NCI-H1092 treated with DMSO at 0.1 percent for 48 hours (cell line): ENCODE measurements at regions not wholly inside any gene's neighbourhood (a gene's known extent, or its start where the extent isn't known, plus 50 kb on each side); places are given as distances from the start of the nearest gene placed in this dataset.
"Not testable (repeated sequence)": the region's sequence is repeated elsewhere in the genome, so short reads cannot be mapped to it uniquely, and the experiment has no call there.

ENCODE experiments used
- DNase-seq: peaks from one replicate; lab custom pipeline; 2025; lab: John Stamatoyannopoulos, UW

DNA sequence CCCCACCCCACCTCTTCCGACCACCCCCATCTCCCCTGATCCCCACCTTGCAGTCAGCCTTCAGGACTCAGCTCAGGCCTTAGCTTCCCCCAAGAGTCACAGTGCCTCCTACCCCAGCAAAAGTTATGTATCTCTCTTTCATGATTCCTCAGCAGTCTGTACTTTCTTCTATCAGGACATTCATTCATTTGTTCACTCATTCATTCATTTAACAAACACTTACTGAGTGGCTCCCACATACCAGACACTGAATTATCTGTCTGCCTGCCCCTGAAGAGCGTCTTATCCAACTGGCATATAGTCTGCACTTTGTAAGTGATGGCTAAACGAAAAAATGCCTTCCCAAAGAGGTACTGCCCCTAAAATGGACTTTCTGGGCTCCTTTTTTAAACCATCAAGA, 114.4 kb upstream of the SLC35F3 start:
- DNase-seq, result no peak

DNA sequence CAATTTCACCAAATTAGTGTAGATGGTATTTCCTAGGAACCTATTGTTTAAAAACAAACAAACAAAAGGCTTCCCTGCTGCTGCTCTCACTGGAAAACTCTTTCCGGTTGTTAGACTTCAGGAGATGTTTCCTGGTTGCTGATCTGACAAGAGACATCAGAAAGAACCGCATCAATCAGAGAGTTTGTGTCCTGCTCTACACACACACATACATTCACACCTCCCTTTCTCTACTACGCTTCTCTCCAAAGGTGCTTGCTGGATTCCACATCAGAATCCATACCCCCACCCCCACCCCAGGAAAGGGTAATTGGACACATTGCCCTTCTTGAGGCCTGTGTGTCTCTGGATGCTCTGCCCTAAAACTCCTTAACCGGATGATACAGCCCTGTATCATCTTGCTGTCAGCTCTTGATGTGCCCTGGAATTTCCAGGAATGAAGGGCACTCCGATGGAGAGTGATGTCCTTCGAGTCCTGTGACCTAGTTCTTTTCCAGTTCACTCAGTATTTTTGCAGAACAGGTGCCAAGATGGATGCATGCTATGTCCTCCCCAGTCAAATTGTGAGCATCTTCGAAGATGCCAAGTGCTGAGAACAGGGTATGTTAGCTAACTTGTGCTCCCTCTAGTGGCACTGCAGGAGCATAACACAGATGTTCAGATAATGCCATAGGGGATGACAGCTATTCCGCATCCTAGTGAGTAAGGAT, 113.7 kb upstream of the SLC35F3 start:
- DNase-seq, result peak; percentile 84

DNA sequence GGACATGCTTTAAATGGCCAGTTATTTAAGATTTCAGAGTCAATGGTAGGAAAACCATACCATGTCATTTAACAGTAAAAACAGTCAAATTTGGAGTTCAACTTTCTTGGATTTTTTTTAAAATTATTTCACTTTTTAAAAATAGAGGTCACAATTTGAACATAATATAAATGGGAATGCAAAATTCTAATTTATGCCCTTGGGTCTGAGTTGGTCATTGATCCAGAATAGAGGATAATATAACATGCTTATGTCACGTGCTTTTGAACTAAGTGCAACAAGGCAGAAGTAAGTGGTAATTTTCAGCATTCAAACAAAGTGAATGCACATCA, 113.1 kb upstream of the SLC35F3 start:
- no peak for DNase-seq

DNA sequence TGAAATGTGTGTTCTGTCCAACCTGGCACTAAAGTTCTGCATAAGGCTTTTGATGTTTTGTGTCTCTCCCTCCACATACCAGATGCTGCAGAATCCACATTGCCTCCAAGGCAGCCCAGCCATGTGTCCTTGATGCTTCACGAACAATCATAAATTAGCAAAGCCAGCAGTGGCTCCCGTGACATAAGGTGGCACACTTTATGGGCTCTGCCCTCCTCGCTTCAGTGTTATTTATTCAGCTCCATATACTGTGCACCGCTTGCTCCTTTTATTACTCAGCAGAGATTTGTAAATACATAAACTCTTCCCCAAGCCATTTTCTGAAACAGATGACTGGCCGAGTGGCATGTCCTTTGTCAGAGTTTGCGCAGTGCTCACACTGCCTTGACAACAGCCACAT, 112.8 kb upstream of the SLC35F3 start:
- DNase-seq, result no peak

DNA sequence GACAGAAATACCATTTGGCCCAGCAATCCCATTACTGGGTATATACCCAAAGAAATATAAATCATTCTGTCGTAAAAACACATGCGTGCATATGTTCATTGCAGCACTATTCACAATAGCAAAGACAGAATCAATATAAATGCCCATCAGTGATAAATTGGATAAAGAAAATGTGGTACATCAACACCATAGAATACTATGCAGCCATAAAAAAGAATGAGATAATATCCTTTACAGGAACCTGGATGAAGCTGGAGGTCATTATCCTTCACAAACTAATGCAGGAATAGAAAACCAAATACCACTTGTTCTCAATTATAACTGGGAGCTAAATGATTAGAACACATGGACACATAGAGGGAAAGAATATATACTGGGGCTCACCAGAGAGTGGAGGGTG, 109.6 kb upstream of the SLC35F3 start:
- DNase-seq, result no peak

DNA sequence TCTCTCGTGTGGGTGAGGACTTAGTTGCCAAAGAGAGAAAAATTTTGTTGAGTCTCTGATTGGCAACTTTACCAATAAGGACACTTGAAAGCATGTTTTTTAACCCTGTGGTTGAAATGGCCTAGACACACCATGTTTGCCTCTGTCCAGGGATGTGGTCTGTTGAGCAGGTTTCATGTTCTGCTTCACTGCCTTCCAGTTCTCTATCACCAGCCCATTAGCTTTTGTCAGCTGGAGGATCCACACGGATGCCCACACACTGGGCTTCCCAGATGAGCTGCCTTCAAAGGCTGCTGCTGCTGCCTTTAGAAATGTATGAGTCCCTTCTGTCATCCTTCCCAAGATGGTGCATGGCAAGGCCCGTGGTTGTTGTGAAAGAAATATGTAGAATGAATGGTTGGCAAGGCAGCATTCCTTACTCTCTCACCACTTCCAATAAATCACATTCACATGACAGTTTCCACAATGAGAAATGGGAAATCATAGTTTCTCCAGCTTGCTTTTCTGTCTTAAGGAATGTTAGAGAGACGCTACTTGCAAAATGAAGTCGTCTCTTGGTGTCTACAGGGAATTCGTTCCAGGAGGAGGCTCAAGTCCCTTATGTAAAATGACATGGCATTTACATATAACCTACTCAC, 108.2 kb upstream of the SLC35F3 start:
- DNase-seq, result no peak

DNA sequence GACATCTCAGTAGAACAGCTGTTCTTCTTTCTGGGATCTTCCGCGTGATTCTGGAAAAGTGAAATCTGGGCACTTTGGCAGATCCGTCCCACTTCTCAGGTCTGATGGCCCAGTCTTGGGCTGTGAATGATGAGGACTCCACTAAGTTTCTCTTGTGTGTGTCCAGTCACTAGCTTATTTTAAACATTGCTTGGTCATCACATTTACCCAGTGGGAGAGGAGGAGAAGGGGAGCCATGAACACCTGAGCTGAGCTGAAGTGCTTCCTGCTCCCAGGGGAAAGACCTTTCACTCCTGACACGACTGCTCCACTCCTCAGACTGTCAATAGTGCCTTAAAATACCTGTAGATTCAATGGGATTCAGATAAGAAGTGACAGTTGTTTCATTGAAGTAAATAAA, 101.9 kb upstream of the SLC35F3 start:
- DNase-seq, result no peak

DNA sequence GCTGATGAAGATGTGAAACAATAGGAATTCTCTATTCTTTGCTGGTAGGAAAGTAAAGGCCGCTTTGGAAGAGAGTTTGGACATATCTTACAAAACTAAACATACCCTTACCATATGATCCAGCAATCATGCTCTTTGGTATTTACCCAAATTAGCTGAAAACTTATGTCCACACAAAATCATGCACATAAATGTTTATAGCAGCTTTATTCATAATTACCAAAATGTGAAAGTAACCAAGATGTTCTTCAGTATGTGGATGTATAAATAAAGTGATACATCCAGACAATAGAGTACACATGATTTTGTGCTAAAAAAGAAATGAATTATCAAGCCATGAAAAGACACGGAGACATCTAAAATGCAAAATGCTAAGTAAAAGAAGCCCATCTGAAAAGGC, 98.7 kb upstream of the SLC35F3 start:
- DNase-seq, result no peak

DNA sequence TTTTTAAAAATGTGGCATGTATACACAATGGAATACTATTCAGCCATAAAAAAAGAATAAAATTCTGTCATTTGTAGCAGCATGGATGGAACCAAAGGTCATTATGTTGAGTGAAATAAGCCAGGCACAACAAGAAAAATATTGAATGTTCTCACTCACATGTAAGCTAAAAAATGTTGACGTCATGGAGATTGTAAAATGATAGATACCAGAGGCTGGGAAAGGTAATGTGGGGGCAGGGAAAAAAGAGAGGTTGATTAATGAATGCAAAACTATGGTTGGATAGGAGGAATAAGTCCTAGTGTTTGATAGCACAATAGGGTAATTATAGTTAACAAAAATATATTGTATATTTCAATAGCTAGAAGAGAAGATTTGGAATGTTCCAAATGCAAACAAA, 89.1 kb upstream of the SLC35F3 start:
- no peak for DNase-seq

DNA sequence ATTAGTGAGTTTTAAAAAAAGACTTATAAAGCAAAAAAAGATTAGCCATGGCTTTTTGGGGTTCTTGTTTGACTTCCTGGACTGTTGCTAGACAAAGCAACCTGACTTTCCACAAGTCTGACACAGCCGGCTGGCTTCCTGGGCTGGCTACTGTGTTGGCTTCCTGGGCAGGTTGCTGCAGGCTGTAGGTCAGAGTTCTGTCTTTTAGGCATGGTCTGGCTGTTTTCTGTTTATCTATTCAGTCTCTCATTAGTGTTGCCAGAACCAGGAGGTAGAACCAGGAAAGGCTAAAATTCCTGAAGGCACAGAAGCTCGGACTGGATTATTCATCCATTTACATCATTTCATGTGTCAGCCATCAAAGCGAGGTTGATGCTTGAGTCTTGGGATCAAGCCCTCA, 88.6 kb upstream of the SLC35F3 start:
- no peak for DNase-seq

DNA sequence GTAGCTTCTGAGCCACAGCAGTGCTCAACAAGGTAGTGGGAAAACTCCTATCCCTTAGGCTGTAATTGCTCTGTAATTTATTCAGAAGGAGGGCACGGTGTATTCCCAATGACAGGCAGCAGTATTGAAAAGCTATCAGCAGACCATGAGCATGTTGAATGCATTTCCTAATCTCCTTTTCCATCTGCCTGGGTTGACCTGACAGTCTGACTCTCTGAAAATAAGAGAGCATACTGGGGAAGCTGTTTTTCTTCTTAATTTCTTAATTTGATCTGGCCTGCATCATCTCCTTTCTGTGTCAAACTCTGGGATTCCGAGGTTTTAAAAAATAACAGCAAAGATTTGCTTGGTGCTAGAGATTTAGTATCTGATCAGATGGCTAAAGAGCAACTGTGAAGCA, 88.1 kb upstream of the SLC35F3 start:
- DNase-seq, result no peak

DNA sequence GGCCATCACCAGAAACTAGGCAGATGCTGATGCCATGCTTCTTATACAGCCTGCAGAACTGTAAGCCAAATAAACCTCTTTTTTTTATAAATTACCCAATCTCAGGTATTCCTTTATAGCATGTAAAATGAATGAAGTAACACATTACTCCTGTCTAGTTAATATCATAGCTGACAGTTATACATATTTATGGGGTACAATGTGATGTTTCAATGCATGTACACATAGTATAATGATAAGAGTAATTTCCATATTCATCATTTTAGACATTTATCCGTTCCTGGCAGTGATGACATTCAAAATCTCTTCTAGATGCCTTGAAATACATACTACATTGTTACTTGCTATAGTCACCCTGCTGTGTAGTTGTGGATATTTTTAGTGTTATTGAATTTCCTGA, 85.4 kb upstream of the SLC35F3 start:
- DNase-seq, result no peak

DNA sequence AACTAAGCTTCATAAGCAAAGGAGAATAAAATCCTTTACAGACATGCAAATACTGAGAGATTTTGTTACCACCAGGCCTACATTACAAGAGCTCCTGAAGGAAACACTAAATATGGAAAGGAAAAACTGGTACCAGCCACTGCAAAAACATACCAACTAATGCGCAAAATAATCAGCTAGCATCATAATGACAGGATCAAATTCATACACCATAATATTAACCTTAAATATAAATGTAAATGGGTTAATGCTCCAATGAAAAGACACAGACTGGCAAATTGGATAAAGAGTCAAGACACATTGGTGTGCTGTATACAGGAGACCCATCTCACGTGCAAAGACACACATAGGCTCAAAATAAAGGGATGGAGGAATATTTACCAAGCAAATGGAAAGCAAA, 80.3 kb upstream of the SLC35F3 start:
- DNase-seq, result not testable (repeated sequence)

DNA sequence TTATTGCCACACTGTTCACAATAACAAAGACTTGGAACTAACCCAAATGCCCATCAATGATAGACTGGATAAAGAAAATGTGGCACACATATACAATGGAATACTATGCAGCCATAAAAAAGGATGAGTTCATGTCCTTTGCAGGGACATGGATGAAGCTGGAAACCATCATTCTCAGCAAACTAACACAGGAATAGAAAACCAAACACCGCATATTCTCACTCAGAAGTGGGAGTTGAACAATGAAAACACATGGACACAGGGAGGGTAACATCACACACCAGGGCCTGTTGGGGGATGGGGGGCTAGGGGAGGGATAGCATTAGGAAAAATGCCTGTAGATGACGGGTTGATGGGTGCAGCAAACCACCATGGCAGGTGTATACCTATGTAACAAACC, 76.5 kb upstream of the SLC35F3 start:
- DNase-seq, result not testable (repeated sequence)

DNA sequence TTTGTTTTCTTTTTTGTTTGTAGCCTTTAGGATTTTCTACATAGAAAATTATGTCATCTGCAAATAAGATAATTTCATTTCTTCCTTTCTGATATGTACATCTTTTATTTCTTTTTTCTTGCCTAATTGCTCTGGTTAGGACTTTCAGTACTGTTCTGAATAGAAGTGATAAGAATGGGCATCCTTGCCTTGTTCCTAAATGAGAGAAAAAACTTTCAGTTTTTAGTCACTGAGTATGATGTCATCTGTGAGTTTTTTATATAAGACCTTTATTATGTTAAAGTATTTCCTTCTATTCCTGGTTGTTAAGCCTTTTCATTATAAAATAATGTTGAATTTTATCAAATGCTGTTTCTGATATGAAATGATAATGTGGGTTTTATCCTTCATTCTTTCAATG, 76.0 kb upstream of the SLC35F3 start:
- no peak for DNase-seq

DNA sequence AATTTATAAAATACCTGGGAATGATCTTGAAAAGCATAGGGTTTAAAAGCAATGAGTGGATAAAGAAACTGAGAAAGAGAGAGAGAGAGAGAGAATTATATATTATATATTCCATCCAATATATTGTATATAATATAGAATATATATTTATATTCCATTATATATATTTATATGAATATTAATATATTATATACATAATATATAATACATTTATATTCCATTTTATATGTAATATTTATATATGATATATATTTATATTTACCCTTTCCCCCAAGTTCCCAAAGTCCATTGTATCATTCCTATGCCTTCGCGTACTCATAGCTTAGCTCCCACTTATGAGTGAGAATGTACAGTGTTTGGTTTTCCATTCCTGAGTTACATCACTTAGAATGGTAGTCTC, 69.9 kb upstream of the SLC35F3 start:
- no peak for DNase-seq

DNA sequence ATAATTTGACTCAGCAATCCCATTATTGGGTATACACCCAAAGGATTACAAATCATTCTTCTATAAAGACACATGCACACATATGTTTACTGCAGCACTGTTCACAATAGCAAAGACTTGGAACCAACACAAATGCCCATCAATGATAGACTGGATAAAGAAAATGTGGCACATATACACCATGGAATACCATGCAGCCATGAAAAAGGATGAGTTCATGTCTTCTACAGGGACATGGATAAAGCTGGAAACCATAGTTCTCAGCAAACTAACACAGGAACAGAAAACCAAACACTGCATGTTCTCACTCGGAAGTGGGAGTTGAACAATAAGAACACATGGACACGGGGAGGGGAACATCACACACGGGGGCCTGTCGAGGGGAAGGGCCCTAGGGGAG, 66.3 kb upstream of the SLC35F3 start:
- not testable (repeated sequence) for DNase-seq

DNA sequence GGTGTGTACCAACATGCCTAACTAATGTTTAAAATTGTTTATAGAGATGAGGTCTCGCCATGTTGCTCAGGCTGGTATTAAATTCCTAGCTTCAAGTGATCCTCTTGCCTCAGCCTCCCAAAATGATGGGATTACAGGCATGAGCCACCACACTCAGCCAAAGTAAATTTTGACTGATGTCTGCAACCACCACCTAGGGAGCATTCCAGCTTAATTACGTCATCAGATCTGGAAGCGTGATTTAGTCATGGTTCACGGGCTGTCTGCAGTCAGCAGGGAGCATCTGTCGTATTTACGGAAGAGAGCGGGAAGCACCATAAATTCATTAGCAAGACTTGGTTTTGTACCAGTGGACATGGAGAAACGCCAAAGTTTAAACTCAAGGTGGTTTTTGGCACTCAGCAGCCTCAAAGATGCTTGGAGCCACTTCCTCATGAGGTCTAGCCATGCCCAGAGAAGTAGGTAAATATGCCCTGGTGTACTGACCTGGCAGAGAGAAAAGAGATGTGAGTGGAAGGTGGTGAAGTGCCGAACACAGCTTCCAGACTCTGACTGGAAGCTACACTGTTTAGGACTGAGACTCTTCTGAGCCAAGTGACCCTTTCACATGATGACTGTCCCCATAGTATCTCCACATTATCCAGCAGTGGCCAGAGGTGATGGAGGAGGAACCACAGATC, 60.8 kb upstream of the SLC35F3 start:
- DNase-seq, result no peak

DNA sequence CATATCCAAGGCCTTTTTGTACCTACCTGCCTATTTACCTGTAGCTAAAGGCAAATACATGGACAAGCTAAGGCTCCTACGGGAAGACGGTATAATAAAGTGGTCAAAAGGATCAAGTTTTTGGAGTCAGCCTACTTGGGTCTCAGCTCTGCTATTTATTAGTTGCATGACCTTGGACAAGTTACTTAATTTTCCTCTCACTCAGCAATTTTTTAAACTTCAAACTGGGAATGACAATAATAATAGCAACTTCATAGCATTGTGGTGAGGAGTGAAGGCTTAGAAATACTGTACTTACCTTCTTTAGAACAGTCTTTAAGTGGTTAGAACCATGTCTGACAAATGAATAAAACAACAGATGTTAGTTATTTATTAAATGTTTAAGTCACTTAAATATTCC, 60.2 kb upstream of the SLC35F3 start:
- DNase-seq, result no peak

DNA sequence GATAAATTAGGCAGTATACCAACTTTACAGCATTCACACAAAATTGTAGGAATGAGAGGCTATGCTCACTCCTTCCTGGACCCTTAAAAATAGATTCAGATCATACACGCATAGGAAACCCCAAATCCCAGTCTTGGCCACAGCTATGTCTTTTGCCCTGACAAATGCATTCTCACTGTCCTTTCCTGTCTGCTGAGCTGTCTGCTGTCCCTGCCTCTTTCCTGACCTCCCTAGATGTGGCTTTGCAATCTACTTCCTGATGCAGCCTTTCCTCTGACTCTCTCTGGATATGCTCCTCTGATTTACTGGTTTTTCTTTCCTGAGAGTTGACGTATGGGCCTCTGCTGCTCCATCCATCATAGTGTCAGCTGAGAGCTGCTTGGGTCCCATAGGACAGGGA, 59.8 kb upstream of the SLC35F3 start:
- DNase-seq, result no peak
